HUES6 (cell line): ENCODE measurements at regions not wholly inside any gene's neighbourhood (a gene's known extent, or its start where the extent isn't known, plus 50 kb on each side); places are given as distances from the start of the nearest gene placed in this dataset.
A peak's percentile ranks its signal among the peaks of the same experiment; 100 is the strongest.

Experiments
- H3K27ac ChIP-seq: 2 replicates; pipeline ENCODE4 v1.7.0; 2013; ENCODE audit warnings: low read depth, mild to moderate bottlenecking, low read length, inconsistent platforms
- H3K27me3 ChIP-seq: 2 replicates; pipeline ENCODE4 v1.6.1; 2013; ENCODE audit warnings: low read length; ENCODE audit not compliant: control insufficient read depth, insufficient read depth
- H3K36me3 ChIP-seq: 2 replicates; pipeline ENCODE4 v1.6.1; 2013; ENCODE audit warnings: low read length; ENCODE audit not compliant: control insufficient read depth, insufficient read depth
- H3K4me1 ChIP-seq: 2 replicates; pipeline ENCODE4 v1.6.1; 2013; ENCODE audit warnings: low read length; ENCODE audit not compliant: control insufficient read depth, insufficient read depth
- H3K4me3 ChIP-seq: 2 replicates; pipeline ENCODE4 v1.5.1; 2013; ENCODE audit warnings: low read depth, low read length
- H3K9ac ChIP-seq: one replicate; pipeline ENCODE4 v1.6.1; 2013; ENCODE audit warnings: mild to moderate bottlenecking, low read length
- H3K9me3 ChIP-seq: 2 replicates; pipeline ENCODE4 v1.6.1; 2013; ENCODE audit warnings: low read depth, low read length; ENCODE audit not compliant: control insufficient read depth, insufficient read depth

GRCh38 chr2:176638167-176639015 lies 369.1 kb downstream of the MTX2 start:
- Histone ChIP-seq H3K9ac (peak overlapping the region; percentile 70), H3K4me3 (peak overlapping the region; percentile 65), H3K36me3 (no peaks in the 10 kb centered on the region), H3K27ac (no peak overlapping the region), H3K4me1 (peaks cover under 1% of the 10 kb centered on the region; the same call in 1 of the 2 replicates), H3K9me3 (no peaks in the 10 kb centered on the region), H3K27me3 (peaks cover 78% of the 10 kb centered on the region)

GRCh38 chr2:176639016-176639343 lies 369.7 kb downstream of the MTX2 start:
- 0 out of 2 replicates have a peak, but pooled peaks cover 2% of the 10 kb centered on the region for H3K4me1 ChIP-seq
- no peak overlapping the region for H3K27ac ChIP-seq
- no peak overlapping the region for H3K9ac ChIP-seq
- no peaks in the 10 kb centered on the region for H3K9me3 ChIP-seq
- no peaks in the 10 kb centered on the region for H3K36me3 ChIP-seq
- H3K4me3 ChIP-seq = no peak overlapping the region
- H3K27me3 ChIP-seq = peaks cover 74% of the 10 kb centered on the region

- Histone ChIP-seq H3K4me3 (no peak overlapping the region), H3K36me3 (no peaks in the 10 kb centered on the region), H3K4me1 (0 out of 2 replicates have a peak, but pooled peaks cover 2% of the 10 kb centered on the region), H3K27me3 (peaks cover 74% of the 10 kb centered on the region), H3K27ac (no peak overlapping the region), H3K9ac (no peak overlapping the region), H3K9me3 (no peaks in the 10 kb centered on the region)
Measured at GRCh38 chr2:176639671-176640070, 370.4 kb downstream of the MTX2 start.

GRCh38 chr2:176641436-176641835 lies 372.2 kb downstream of the MTX2 start:
- Histone ChIP-seq H3K36me3 (no peaks in the 10 kb centered on the region), H3K27me3 (peaks cover 66% of the 10 kb centered on the region), H3K9me3 (no peaks in the 10 kb centered on the region), H3K27ac (no peak overlapping the region), H3K4me3 (no peak overlapping the region), H3K9ac (no peak overlapping the region), H3K4me1 (peaks cover 13% of the 10 kb centered on the region; the same call in 1 of the 2 replicates)

- Histone ChIP-seq H3K4me3 (no peak overlapping the region), H3K9me3 (no peaks in the 10 kb centered on the region), H3K4me1 (peaks cover 19% of the 10 kb centered on the region; the same call in 1 of the 2 replicates), H3K27ac (no peak overlapping the region), H3K36me3 (no peaks in the 10 kb centered on the region), H3K27me3 (peaks cover 62% of the 10 kb centered on the region), H3K9ac (no peak overlapping the region)
Measured at GRCh38 chr2:176642074-176642473, 372.8 kb downstream of the MTX2 start.

- no peaks in the 10 kb centered on the region for H3K36me3 ChIP-seq
Measured at GRCh38 chr2:176643646-176644045, 374.4 kb downstream of the MTX2 start.

GRCh38 chr2:176645494-176645893 lies 376.3 kb downstream of the MTX2 start:
- H3K27ac ChIP-seq = no peak overlapping the region
- H3K36me3 ChIP-seq = no peaks in the 10 kb centered on the region
- H3K9me3 ChIP-seq = no peaks in the 10 kb centered on the region
- H3K27me3 ChIP-seq = peaks cover 32% of the 10 kb centered on the region
- H3K4me1 ChIP-seq = peaks cover 30% of the 10 kb centered on the region
- H3K9ac ChIP-seq = no peak overlapping the region
- no peak overlapping the region for H3K4me3 ChIP-seq

More at GRCh38 chr2:176643646-176644045, 374.4 kb downstream of the MTX2 start:
- H3K4me1 ChIP-seq = peaks cover 30% of the 10 kb centered on the region
- no peak overlapping the region for H3K27ac ChIP-seq
- H3K4me3 ChIP-seq = no peak overlapping the region
- H3K9ac ChIP-seq = no peak overlapping the region
- peaks cover 51% of the 10 kb centered on the region for H3K27me3 ChIP-seq
- H3K9me3 ChIP-seq = no peaks in the 10 kb centered on the region

GRCh38 chr2:176646033-176646615 lies 376.9 kb downstream of the MTX2 start:
- Histone ChIP-seq H3K4me3 (no peak overlapping the region), H3K27ac (no peak overlapping the region), H3K36me3 (no peaks in the 10 kb centered on the region), H3K9ac (no peak overlapping the region), H3K27me3 (peaks cover 26% of the 10 kb centered on the region), H3K4me1 (peaks cover 30% of the 10 kb centered on the region), H3K9me3 (no peaks in the 10 kb centered on the region)

- Histone ChIP-seq H3K4me3 (no peak overlapping the region), H3K36me3 (no peaks in the 10 kb centered on the region), H3K4me1 (peaks cover 31% of the 10 kb centered on the region), H3K27me3 (peaks cover 22% of the 10 kb centered on the region), H3K9me3 (no peaks in the 10 kb centered on the region), H3K9ac (no peak overlapping the region), H3K27ac (no peak overlapping the region)
Measured at GRCh38 chr2:176647325-176648165, 378.3 kb downstream of the MTX2 start.

GRCh38 chr2:176648700-176649297 lies 379.6 kb downstream of the MTX2 start:
- H3K9me3 ChIP-seq = no peaks in the 10 kb centered on the region
- no peaks in the 10 kb centered on the region for H3K36me3 ChIP-seq
- H3K4me1 ChIP-seq = peaks cover 35% of the 10 kb centered on the region
- no peak overlapping the region for H3K9ac ChIP-seq
- peaks cover 22% of the 10 kb centered on the region for H3K27me3 ChIP-seq
- H3K27ac ChIP-seq = no peak overlapping the region
- H3K4me3 ChIP-seq = no peak overlapping the region
